HCT116 (cell line): ENCODE measurements at regions not wholly inside any gene's neighbourhood (a gene's known extent, or its start where the extent isn't known, plus 50 kb on each side); places are given as distances from the start of the nearest gene placed in this dataset.
"Not testable (repeated sequence)": the region's sequence is repeated elsewhere in the genome, so short reads cannot be mapped to it uniquely, and the experiment has no call there.

Experiments
- ATAC-seq: fragments of 200-7000 bp; cut with Tn5 transposase; 2 replicates; pipeline ENCODE4 v1.9.1; 2020; ENCODE audit warnings: mild to moderate bottlenecking, moderate library complexity
- BruUV-seq: library from RNA; stranded (reverse); fragments of 400-500 nt; replicated peaks from 2 replicates; lab custom pipeline; 2021; lab: Mats Ljungman, UMichigan
- CTCF ChIA-PET: fragments of 300-600 bp; sonication (Branson Sonifier 250); formaldehyde crosslinking; loops from one replicate; lab custom pipeline; 2021; ENCODE audit warnings: antibody characterized with exemption; lab: Charles Lee
- POLR2A ChIA-PET: fragments of 300-600, 350-600 bp; sonication (Branson Sonifier 250); formaldehyde crosslinking; loops from one replicate; lab custom pipeline; 2021; ENCODE audit warnings: antibody characterized with exemption; lab: Charles Lee
- RAD21 ChIA-PET, 2 experiments: fragments of 300-600 bp; sonication (Branson Sonifier 250); formaldehyde crosslinking; loops; one replicate each; lab custom pipeline; 2023; ENCODE audit warnings: low total read pairs in 2 of 2; ENCODE audit not compliant: uncharacterized antibody in 2 of 2, unreplicated experiment in 2 of 2, low non-redundant PET in 1 of 2; lab: Charles Lee
- DNase-seq: peaks from one replicate; pipeline ENCODE4 v3.0.0-alpha.2; 2010; ENCODE audit warnings: low read depth, low spot score
- H2AFZ ChIP-seq: fragments of 200-600 bp; shearing (Covaris generic), sonication (generic); 2 replicates; pipeline ENCODE4 v1.6.1; 2017; ENCODE audit warnings: low read depth, mixed run types, mixed read lengths, antibody characterized with exemption, low read length; ENCODE audit not compliant: poor library complexity, severe bottlenecking
- H3K27ac ChIP-seq: 2 replicates; pipeline ENCODE4 v1.5.1; 2012; ENCODE audit warnings: low read depth, low read length
- H3K27me3 ChIP-seq: fragments of 200-600 bp; sonication (generic); 2 replicates; pipeline ENCODE4 v1.6.1; 2016; ENCODE audit warnings: mixed run types, low read length, mixed read lengths; ENCODE audit not compliant: insufficient read depth
- H3K36me3 ChIP-seq, 2 experiments: fragments of 200-500 bp in 1 of 2; fragments of 200-600 bp in 1 of 2; sonication (Bioruptor generic) in 1 of 2; sonication (generic) in 1 of 2; 2 replicates each; pipeline versions ENCODE4 v1.5.1 to v1.6.1; 2014 to 2016; ENCODE audit warnings: low read length in 2 of 2, inconsistent platforms in 1 of 2, mixed read lengths in 1 of 2, mixed run types in 1 of 2; ENCODE audit not compliant: insufficient read depth in 2 of 2, control insufficient read depth in 1 of 2
- H3K4me1 ChIP-seq, 2 experiments: fragments of 200-600 bp in 1 of 2; sonication (generic) in 1 of 2; 2 replicates each; pipeline versions ENCODE4 v1.5.1 to v1.6.1; 2012 to 2017; ENCODE audit warnings: low read length in 2 of 2, inconsistent platforms in 1 of 2, mild to moderate bottlenecking in 1 of 2, mixed read lengths in 1 of 2, mixed run types in 1 of 2, moderate library complexity in 1 of 2; ENCODE audit not compliant: insufficient read depth in 2 of 2, control insufficient read depth in 1 of 2
- H3K4me2 ChIP-seq: fragments of 200-600 bp; sonication (generic); 2 replicates; pipeline ENCODE4 v1.6.1; 2017; ENCODE audit warnings: mixed run types, low read length, mixed read lengths
- H3K4me3 ChIP-seq, 2 experiments: fragments of 200-600 bp in 1 of 2; sonication (generic) in 1 of 2; replicated peaks in 1 of 2; 2 replicates each; pipeline ENCODE4 v1.5.1; 2011 to 2016; ENCODE audit warnings: low read length in 2 of 2, control low read depth in 1 of 2, low read depth in 1 of 2, mild to moderate bottlenecking in 1 of 2, mixed read lengths in 1 of 2, mixed run types in 1 of 2
- H3K79me2 ChIP-seq: fragments of 200-600 bp; sonication (generic); 2 replicates; pipeline ENCODE4 v1.6.1; 2017; ENCODE audit warnings: mild to moderate bottlenecking, mixed run types, low read length, moderate library complexity, mixed read lengths; ENCODE audit not compliant: insufficient read depth
- H3K9ac ChIP-seq: fragments of 200-600 bp; sonication (generic); 2 replicates; pipeline ENCODE4 v1.6.1; 2016; ENCODE audit warnings: low read length, mixed read lengths
- H3K9me2 ChIP-seq: fragments of 200-600 bp; sonication (generic), shearing (Covaris generic); 2 replicates; pipeline ENCODE4 v1.6.1; 2017; ENCODE audit warnings: mixed run types, mild to moderate bottlenecking, moderate library complexity; ENCODE audit not compliant: insufficient read depth
- H3K9me3 ChIP-seq, 2 experiments: fragments of 200-500 bp in 1 of 2; fragments of 200-600 bp in 1 of 2; sonication (Bioruptor generic) in 1 of 2; sonication (generic) in 1 of 2; 2 replicates each; pipeline ENCODE4 v1.6.1; 2014 to 2017; ENCODE audit warnings: low read length in 2 of 2, mixed read lengths in 2 of 2, inconsistent platforms in 1 of 2, low read depth in 1 of 2, mild to moderate bottlenecking in 1 of 2, mixed run types in 1 of 2, moderate library complexity in 1 of 2; ENCODE audit not compliant: control insufficient read depth in 1 of 2, insufficient read depth in 1 of 2
- H4K20me1 ChIP-seq: fragments of 200-600 bp; sonication (generic), shearing (Covaris generic); 2 replicates; pipeline ENCODE4 v1.6.1; 2017; ENCODE audit warnings: mixed run types, mild to moderate bottlenecking, moderate library complexity; ENCODE audit not compliant: insufficient read depth
- SRF ChIP-seq: IDR thresholded peaks from 2 replicates; pipeline ENCODE4 v1.6.1; 2012; ENCODE audit warnings: low read depth
- intact Hi-C: fragments of 100-400 bp; cut with micrococcal nuclease; formaldehyde crosslinking; loops from 2 replicates; pipeline ENCODE4 v1.10.0; 2022

DNA sequence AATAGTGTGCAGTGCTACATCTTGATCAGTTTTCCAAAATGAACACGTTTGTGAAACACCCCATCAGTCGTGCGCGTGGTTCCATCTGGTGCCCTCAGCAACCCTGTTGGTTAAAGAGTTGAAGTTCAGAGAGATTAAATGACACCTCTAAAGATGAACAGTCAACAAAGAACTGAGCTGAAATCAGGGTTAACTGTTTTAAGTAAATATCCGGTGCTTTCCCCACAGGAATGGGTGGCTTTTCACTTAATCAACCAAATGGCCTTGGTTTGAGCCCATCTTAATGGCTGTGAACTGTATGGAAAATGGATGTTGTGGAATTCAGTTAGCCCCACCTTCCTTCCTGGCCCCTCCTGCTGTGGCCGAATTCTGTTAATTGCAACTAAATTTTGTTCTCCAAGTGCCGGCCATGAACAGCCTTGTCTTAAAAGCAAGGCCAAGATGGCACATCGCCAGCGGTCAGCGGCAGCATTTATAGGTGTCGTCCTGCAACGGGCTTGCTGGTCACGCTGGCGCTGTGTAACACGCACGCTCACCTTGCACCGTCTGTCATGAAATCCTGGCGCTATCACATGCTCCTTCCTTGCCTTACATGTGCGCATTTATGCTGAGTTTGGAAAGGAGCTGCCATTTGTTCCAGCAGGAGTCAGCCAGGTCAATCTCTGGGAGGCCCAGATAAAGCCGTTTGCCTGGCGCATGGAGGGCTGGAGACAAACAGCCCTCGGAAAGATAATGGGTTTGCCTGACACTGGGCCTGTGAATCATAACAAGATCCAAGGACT lies 164.5 kb downstream of the ERMARD start:
- DNase-seq (no peak), ATAC-seq (no peak)
- no peak for TF ChIP-seq SRF
- H3K4me2 ChIP-seq: no peak overlapping the region
- H3K4me3 ChIP-seq: no peak overlapping the region
- H3K9ac ChIP-seq: no peak overlapping the region
- H3K27me3 ChIP-seq: no peaks in the 10 kb centered on the region
- RAD21 ChIA-PET: no interaction called here
- H2AFZ ChIP-seq: no peak overlapping the region
- no peaks in the 10 kb centered on the region for H3K79me2 ChIP-seq
- no peak overlapping the region for H3K27ac ChIP-seq
- no peaks in the 10 kb centered on the region for H3K9me2 ChIP-seq
- H3K9me3 ChIP-seq: peaks cover 0 to 4% of the 10 kb centered on the region in 2 experiments; a peak in 1 of 4 replicates
- H4K20me1 ChIP-seq: no peaks in the 10 kb centered on the region
- CTCF ChIA-PET: no interaction called here
- no TSS peak for BruUV-seq
- intact Hi-C loops: no loop called here
- POLR2A ChIA-PET: no interaction called here
- H3K4me1 ChIP-seq: no peaks in the 10 kb centered on the region
- no peaks in the 10 kb centered on the region for H3K36me3 ChIP-seq

DNA sequence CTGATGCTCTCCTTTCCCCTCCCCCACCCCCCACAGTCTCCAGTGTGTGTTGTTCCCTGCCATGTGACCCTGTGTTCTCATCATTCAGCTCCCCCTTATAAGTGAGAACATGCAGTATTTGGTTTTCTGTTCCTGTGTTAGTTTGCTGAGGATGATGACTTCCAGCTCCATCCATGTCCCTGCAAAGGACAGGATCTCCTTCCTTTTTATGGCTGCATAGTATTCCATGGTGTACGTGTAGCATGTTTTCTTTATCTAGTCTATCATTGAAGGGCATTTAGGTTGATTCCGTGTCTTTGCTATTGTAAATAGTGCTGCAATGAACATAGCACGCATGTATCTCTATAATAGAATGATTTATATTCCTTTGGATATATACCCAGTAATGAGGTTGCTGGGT lies 162.3 kb downstream of the ERMARD start:
- DNase-seq, H3K27ac ChIP-seq, RAD21 ChIA-PET, H3K4me3 ChIP-seq, H3K9me3 ChIP-seq, H4K20me1 ChIP-seq, H3K4me2 ChIP-seq, CTCF ChIA-PET, H3K27me3 ChIP-seq, ATAC-seq, H3K4me1 ChIP-seq, H3K9ac ChIP-seq, BruUV-seq, H3K36me3 ChIP-seq, POLR2A ChIA-PET, H3K9me2 ChIP-seq, H2AFZ ChIP-seq, H3K79me2 ChIP-seq, intact Hi-C loops: not testable (repeated sequence)
